Activated naive CD8-positive, alpha-beta T cell (primary cell): ENCODE measurements at regions not wholly inside any gene's neighbourhood (a gene's known extent, or its start where the extent isn't known, plus 50 kb on each side); places are given as distances from the start of the nearest gene placed in this dataset.
"Not testable (repeated sequence)": the region's sequence is repeated elsewhere in the genome, so short reads cannot be mapped to it uniquely, and the experiment has no call there.

ENCODE experiments used
- H3K27ac Mint-ChIP-seq: one replicate; pipeline ENCODE4 v1.8.0; 2021; ENCODE audit warnings: mixed read lengths
- H3K27me3 Mint-ChIP-seq: one replicate; pipeline ENCODE4 v1.8.0; 2021; ENCODE audit warnings: mixed read lengths
- H3K36me3 Mint-ChIP-seq: one replicate; pipeline ENCODE4 v1.8.0; 2021; ENCODE audit warnings: mixed read lengths
- H3K4me1 Mint-ChIP-seq: one replicate; pipeline ENCODE4 v1.8.0; 2021; ENCODE audit warnings: low read depth, mixed read lengths
- H3K4me3 Mint-ChIP-seq: one replicate; pipeline ENCODE4 v1.8.0; 2021; ENCODE audit warnings: mild to moderate bottlenecking, mixed read lengths
- H3K9me3 Mint-ChIP-seq: one replicate; pipeline ENCODE4 v1.8.0; 2021; ENCODE audit warnings: low read depth, mixed read lengths

- peaks cover 13% of the 10 kb centered on the region for H3K36me3 Mint-ChIP-seq
- not testable (repeated sequence) for H3K4me1 Mint-ChIP-seq, H3K27me3 Mint-ChIP-seq, H3K9me3 Mint-ChIP-seq, H3K4me3 Mint-ChIP-seq, H3K27ac Mint-ChIP-seq
Measured at GRCh38 chr16:72729552-72729951, 318.4 kb downstream of the ZFHX3 start.

- H3K9me3 Mint-ChIP-seq = peaks cover 3% of the 10 kb centered on the region
- no peak overlapping the region for H3K4me3 Mint-ChIP-seq
- peaks cover 8% of the 10 kb centered on the region for H3K36me3 Mint-ChIP-seq
- H3K27me3 Mint-ChIP-seq = no peaks in the 10 kb centered on the region
- H3K27ac Mint-ChIP-seq = no peak overlapping the region
- no peaks in the 10 kb centered on the region for H3K4me1 Mint-ChIP-seq
Measured at GRCh38 chr16:72728516-72728915, 319.4 kb downstream of the ZFHX3 start.

GRCh38 chr16:72727565-72727964 is 320.4 kb downstream of the ZFHX3 start:
- H3K27me3 Mint-ChIP-seq = no peaks in the 10 kb centered on the region
- no peak overlapping the region for H3K4me3 Mint-ChIP-seq

GRCh38 chr16:72725643-72726042 is 322.3 kb downstream of the ZFHX3 start:
- Mint-ChIP-seq H3K4me1 (no peaks in the 10 kb centered on the region), H3K27me3 (no peaks in the 10 kb centered on the region), H3K27ac (no peak overlapping the region), H3K36me3 (no peaks in the 10 kb centered on the region), H3K4me3 (no peak overlapping the region), H3K9me3 (no peaks in the 10 kb centered on the region)

More at GRCh38 chr16:72727565-72727964, 320.4 kb downstream of the ZFHX3 start:
- Mint-ChIP-seq H3K36me3 (peaks cover 2% of the 10 kb centered on the region), H3K4me1 (no peaks in the 10 kb centered on the region), H3K27ac (no peak overlapping the region), H3K9me3 (no peaks in the 10 kb centered on the region)

GRCh38 chr16:72723781-72724180 is 324.1 kb downstream of the ZFHX3 start:
- H3K4me3 Mint-ChIP-seq = no peak overlapping the region
- H3K4me1 Mint-ChIP-seq = no peaks in the 10 kb centered on the region
- no peaks in the 10 kb centered on the region for H3K9me3 Mint-ChIP-seq
- peaks cover 3% of the 10 kb centered on the region for H3K36me3 Mint-ChIP-seq
- no peak overlapping the region for H3K27ac Mint-ChIP-seq
- H3K27me3 Mint-ChIP-seq = no peaks in the 10 kb centered on the region

- Mint-ChIP-seq H3K4me3 (no peak overlapping the region), H3K36me3 (peaks cover 3% of the 10 kb centered on the region), H3K27ac (no peak overlapping the region), H3K27me3 (no peaks in the 10 kb centered on the region), H3K4me1 (no peaks in the 10 kb centered on the region), H3K9me3 (no peaks in the 10 kb centered on the region)
Measured at GRCh38 chr16:72722552-72722951, 325.4 kb downstream of the ZFHX3 start.

- no peaks in the 10 kb centered on the region for H3K4me1 Mint-ChIP-seq
- no peak overlapping the region for H3K4me3 Mint-ChIP-seq
- no peaks in the 10 kb centered on the region for H3K9me3 Mint-ChIP-seq
- H3K27me3 Mint-ChIP-seq = no peaks in the 10 kb centered on the region
- H3K27ac Mint-ChIP-seq = no peak overlapping the region
- peaks cover 3% of the 10 kb centered on the region for H3K36me3 Mint-ChIP-seq
Measured at GRCh38 chr16:72721981-72722380, 325.9 kb downstream of the ZFHX3 start.

- Mint-ChIP-seq H3K9me3 (peaks cover 18% of the 10 kb centered on the region), H3K36me3 (peaks cover 36% of the 10 kb centered on the region), H3K27me3 (no peaks in the 10 kb centered on the region), H3K4me1 (no peaks in the 10 kb centered on the region), H3K4me3 (no peak overlapping the region), H3K27ac (no peak overlapping the region)
Measured at GRCh38 chr16:72715267-72715666, 332.7 kb downstream of the ZFHX3 start.

- Mint-ChIP-seq H3K27ac (no peak overlapping the region), H3K9me3 (peaks cover 26% of the 10 kb centered on the region), H3K27me3 (no peaks in the 10 kb centered on the region), H3K4me1 (no peaks in the 10 kb centered on the region), H3K4me3 (no peak overlapping the region), H3K36me3 (peaks cover 35% of the 10 kb centered on the region)
Measured at GRCh38 chr16:72711823-72712222, 336.1 kb downstream of the ZFHX3 start.

- H3K9me3 Mint-ChIP-seq = peaks cover 8% of the 10 kb centered on the region
Measured at GRCh38 chr16:72705801-72706200, 342.1 kb downstream of the ZFHX3 start.

GRCh38 chr16:72704746-72705372 is 343.1 kb downstream of the ZFHX3 start:
- H3K4me3 Mint-ChIP-seq = no peak overlapping the region
- no peaks in the 10 kb centered on the region for H3K4me1 Mint-ChIP-seq
- peaks cover 4% of the 10 kb centered on the region for H3K9me3 Mint-ChIP-seq

More at GRCh38 chr16:72705801-72706200, 342.1 kb downstream of the ZFHX3 start:
- no peak overlapping the region for H3K4me3 Mint-ChIP-seq
- H3K36me3 Mint-ChIP-seq = peaks cover 8% of the 10 kb centered on the region
- H3K27ac Mint-ChIP-seq = no peak overlapping the region
- no peaks in the 10 kb centered on the region for H3K27me3 Mint-ChIP-seq
- no peaks in the 10 kb centered on the region for H3K4me1 Mint-ChIP-seq

GRCh38 chr16:72689851-72690250 is 358.1 kb downstream of the ZFHX3 start:
- H3K4me3 Mint-ChIP-seq = no peak overlapping the region
- no peaks in the 10 kb centered on the region for H3K27me3 Mint-ChIP-seq
- no peaks in the 10 kb centered on the region for H3K36me3 Mint-ChIP-seq
- H3K27ac Mint-ChIP-seq = no peak overlapping the region
- H3K4me1 Mint-ChIP-seq = no peaks in the 10 kb centered on the region
- no peaks in the 10 kb centered on the region for H3K9me3 Mint-ChIP-seq

More at GRCh38 chr16:72704746-72705372, 343.1 kb downstream of the ZFHX3 start:
- peaks cover 7% of the 10 kb centered on the region for H3K36me3 Mint-ChIP-seq
- H3K27me3 Mint-ChIP-seq = no peaks in the 10 kb centered on the region
- no peak overlapping the region for H3K27ac Mint-ChIP-seq

- H3K27ac Mint-ChIP-seq = no peak overlapping the region
- no peaks in the 10 kb centered on the region for H3K9me3 Mint-ChIP-seq
- no peak overlapping the region for H3K4me3 Mint-ChIP-seq
- H3K4me1 Mint-ChIP-seq = no peaks in the 10 kb centered on the region
- H3K36me3 Mint-ChIP-seq = no peaks in the 10 kb centered on the region
- no peaks in the 10 kb centered on the region for H3K27me3 Mint-ChIP-seq
Measured at GRCh38 chr16:72680732-72681131, 367.2 kb downstream of the ZFHX3 start.

- no peaks in the 10 kb centered on the region for H3K4me1 Mint-ChIP-seq
- H3K27me3 Mint-ChIP-seq = no peaks in the 10 kb centered on the region
- no peak overlapping the region for H3K4me3 Mint-ChIP-seq
- H3K27ac Mint-ChIP-seq = no peak overlapping the region
- H3K36me3 Mint-ChIP-seq = no peaks in the 10 kb centered on the region
- H3K9me3 Mint-ChIP-seq = no peaks in the 10 kb centered on the region
Measured at GRCh38 chr16:72679856-72680255, 368.1 kb downstream of the ZFHX3 start.

- Mint-ChIP-seq H3K27ac (no peak overlapping the region), H3K36me3 (peaks cover 4% of the 10 kb centered on the region), H3K27me3 (no peaks in the 10 kb centered on the region), H3K4me3 (no peak overlapping the region), H3K4me1 (no peaks in the 10 kb centered on the region), H3K9me3 (peaks cover 5% of the 10 kb centered on the region)
Measured at GRCh38 chr16:72677662-72678447, 370.1 kb downstream of the ZFHX3 start.
